Liver (tissue), 8 donors: ENCODE measurements at regions not wholly inside any gene's neighbourhood (a gene's known extent, or its start where the extent isn't known, plus 50 kb on each side); places are given as distances from the start of the nearest gene placed in this dataset.
"Not testable (repeated sequence)": the region's sequence is repeated elsewhere in the genome, so short reads cannot be mapped to it uniquely, and the experiment has no call there.

ENCODE experiments used
- DNase-seq: peaks from one replicate; pipeline ENCODE4 v3.0.0-alpha.2; 2017; ENCODE audit warnings: low spot score
- H3K27ac ChIP-seq, 2 donors: one replicate each; pipeline ENCODE4 v1.7.0; 2013; ENCODE audit warnings: inconsistent platforms in 2 of 2, low read length in 2 of 2, control low read depth in 1 of 2, low read depth in 1 of 2, mild to moderate bottlenecking in 1 of 2
- H3K27me3 ChIP-seq, 4 donors: one replicate each; pipeline versions ENCODE4 v1.6.1 to v1.7.0; 2013; ENCODE audit warnings: low read length in 3 of 4, inconsistent platforms in 1 of 4, mild to moderate bottlenecking in 1 of 4, moderate library complexity in 1 of 4; ENCODE audit not compliant: control insufficient read depth in 4 of 4, insufficient read depth in 4 of 4
- H3K36me3 ChIP-seq, 4 donors: one replicate each; pipeline versions ENCODE4 v1.6.1 to v1.7.0; 2013; ENCODE audit warnings: low read length in 3 of 4, mild to moderate bottlenecking in 3 of 4, low read depth in 1 of 4, moderate library complexity in 1 of 4; ENCODE audit not compliant: control insufficient read depth in 4 of 4, insufficient read depth in 3 of 4
- H3K4me1 ChIP-seq, 4 donors: one replicate each; pipeline versions ENCODE4 v1.6.1 to v1.7.0; 2013; ENCODE audit warnings: low read length in 3 of 4, mild to moderate bottlenecking in 3 of 4, moderate library complexity in 1 of 4; ENCODE audit not compliant: control insufficient read depth in 4 of 4, insufficient read depth in 4 of 4
- H3K4me3 ChIP-seq, 3 donors: one replicate each; pipeline versions ENCODE4 v1.6.1 to v1.7.0; 2013; ENCODE audit warnings: low read length in 3 of 3, control low read depth in 1 of 3, low read depth in 1 of 3, mild to moderate bottlenecking in 1 of 3
- H3K9ac ChIP-seq, 2 donors: one replicate each; pipeline ENCODE4 v1.7.0; 2013; ENCODE audit warnings: low read length in 2 of 2, mild to moderate bottlenecking in 2 of 2, moderate library complexity in 2 of 2, control low read depth in 1 of 2, low read depth in 1 of 2
- H3K9me3 ChIP-seq, 4 donors: one replicate each; pipeline versions ENCODE4 v1.6.1 to v1.7.0; 2013; ENCODE audit warnings: low read length in 3 of 4; ENCODE audit not compliant: control insufficient read depth in 4 of 4
- EGR1 ChIP-seq, 2 donors: IDR thresholded peaks; 2 replicates each; pipeline ENCODE4 v1.6.1; 2016 to 2018; ENCODE audit warnings: antibody characterized with exemption in 2 of 2, low read depth in 2 of 2
- FOXA1 ChIP-seq: IDR thresholded peaks from 2 replicates; pipeline ENCODE4 v1.6.1; 2016; ENCODE audit warnings: antibody characterized with exemption
- FOXA2 ChIP-seq: IDR thresholded peaks from 2 replicates; pipeline ENCODE4 v1.6.1; 2016; ENCODE audit warnings: antibody characterized with exemption
- GABPA ChIP-seq, 2 donors: IDR thresholded peaks in 1 of 2; conservative IDR thresholded peaks in 1 of 2; 2 replicates each; pipeline ENCODE4 v1.6.1; 2016; ENCODE audit warnings: antibody characterized with exemption in 2 of 2, mild to moderate bottlenecking in 1 of 2, moderate library complexity in 1 of 2
- HNF4A ChIP-seq, 2 donors: conservative IDR thresholded peaks; 2 replicates each; pipeline ENCODE4 v1.6.1; 2016; ENCODE audit warnings: antibody characterized with exemption in 2 of 2, mild to moderate bottlenecking in 2 of 2
- HNF4G ChIP-seq: IDR thresholded peaks from 2 replicates; pipeline ENCODE4 v1.6.1; 2016; ENCODE audit warnings: antibody characterized with exemption
- JUND ChIP-seq, 2 donors: IDR thresholded peaks; 2 replicates each; pipeline ENCODE4 v1.6.1; 2016; ENCODE audit warnings: antibody characterized with exemption in 2 of 2
- NR2F2 ChIP-seq: IDR thresholded peaks from 2 replicates; pipeline ENCODE4 v1.6.1; 2016; ENCODE audit warnings: antibody characterized with exemption
- RAD21 ChIP-seq, 2 donors: IDR thresholded peaks; 2 replicates each; pipeline ENCODE4 v1.6.1; 2016; ENCODE audit warnings: antibody characterized with exemption in 2 of 2, mild to moderate bottlenecking in 2 of 2
- RXRA ChIP-seq, 2 donors: IDR thresholded peaks; 2 replicates each; pipeline ENCODE4 v1.6.1; 2017 to 2018; ENCODE audit warnings: antibody characterized with exemption in 2 of 2, mild to moderate bottlenecking in 1 of 2
- SP1 ChIP-seq: IDR thresholded peaks from 2 replicates; pipeline ENCODE4 v1.6.1; 2018; ENCODE audit warnings: antibody characterized with exemption, mild to moderate bottlenecking
- TAF1 ChIP-seq: conservative IDR thresholded peaks from 2 replicates; pipeline ENCODE4 v1.6.1; 2016; ENCODE audit warnings: antibody characterized with exemption, mild to moderate bottlenecking
- YY1 ChIP-seq: IDR thresholded peaks from 2 replicates; pipeline ENCODE4 v1.6.1; 2016; ENCODE audit warnings: antibody characterized with exemption, mild to moderate bottlenecking
- WGBS: extraction: QIAGEN DNeasy Blood & Tissue Kit; methylation state at CpG from one replicate; pipeline ENCODE4 v1.1.7; 2013; 5-methylcytosine and 5-hydroxymethylcytosine counted together
- TF ChIP-seq, protein P1 (sequence below): IDR thresholded peaks from 2 replicates; pipeline ENCODE4 v1.6.1; 2016; ENCODE audit warnings: antibody characterized with exemption
- TF ChIP-seq, protein P2 (sequence below): IDR thresholded peaks from 2 replicates; pipeline ENCODE4 v1.6.1; 2016; ENCODE audit warnings: antibody characterized with exemption, mild to moderate bottlenecking
- TF ChIP-seq, protein P3 (sequence below): IDR thresholded peaks from 2 replicates; pipeline ENCODE4 v1.6.1; 2016; ENCODE audit warnings: antibody characterized with exemption
- TF ChIP-seq, protein P4 (sequence below): fragments of 150-350 bp; IDR thresholded peaks from 2 replicates; pipeline ENCODE4 v1.5.1; 2017; ENCODE audit warnings: improper control_type of control experiment, low read depth, low read length; ENCODE audit not compliant: missing input control
- TF ChIP-seq, protein P5 (sequence below): IDR thresholded peaks from 2 replicates; pipeline ENCODE4 v1.6.1; 2016; ENCODE audit warnings: antibody characterized with exemption
- donor health status: healthy.
- donor health status: healthy.
- donor health status: healthy.
- donor health status: healthy.
- donor health status: healthy.

DNA sequence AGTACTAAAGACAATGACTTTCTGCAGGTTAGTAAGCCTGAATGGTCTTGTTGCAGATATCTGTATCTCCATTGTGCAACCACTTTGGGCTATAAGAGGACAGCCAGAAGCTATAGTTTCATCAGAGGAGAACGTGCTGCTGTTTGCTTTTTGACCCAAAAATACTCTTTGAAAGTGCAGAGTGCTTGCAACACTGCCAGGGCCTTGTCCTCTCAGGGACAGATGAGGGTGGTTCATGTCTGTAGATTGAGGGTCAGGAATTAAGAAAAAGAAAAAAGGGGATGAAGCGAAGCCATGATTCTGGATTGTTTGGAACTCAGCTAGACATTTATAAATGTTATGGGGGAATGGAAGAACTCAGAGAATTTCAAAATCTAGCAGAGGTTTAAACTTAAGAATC lies 212.5 kb downstream of the SEC23IP start (continued):
- no peak for TF ChIP-seq TAF1

DNA sequence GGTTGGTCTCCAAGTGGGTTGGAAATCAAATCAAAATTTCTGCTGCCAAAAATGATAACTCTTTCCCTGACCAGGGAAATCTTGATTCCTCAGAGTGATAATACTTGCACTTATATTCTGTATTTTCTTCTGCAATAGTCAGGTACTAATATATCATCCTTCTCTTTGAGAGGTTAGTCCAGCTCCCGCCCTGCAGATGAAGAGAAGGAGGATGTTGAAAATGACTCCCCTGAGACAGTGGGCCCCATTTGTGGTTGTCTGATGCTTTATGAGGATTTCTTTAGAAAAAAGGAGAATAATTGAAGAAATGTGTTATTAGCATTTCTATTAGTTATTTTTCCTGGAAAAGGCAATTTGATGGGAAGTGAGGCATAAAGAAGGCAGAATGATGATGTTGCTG lies 213.0 kb downstream of the SEC23IP start:
- Histone ChIP-seq H3K9ac (no peak overlapping the region), H3K27me3 (peaks cover 0 to 9% (median 1%) of the 10 kb centered on the region in 4 donors), H3K9me3 (no peaks in the 10 kb centered on the region), H3K4me3 (no peak overlapping the region), H3K27ac (no peak overlapping the region), H3K36me3 (no peaks in the 10 kb centered on the region), H3K4me1 (no peaks in the 10 kb centered on the region)
- DNase-seq: no peak
- 92% methylated on average over 1 of the region's 1 CpG for WGBS
- TF ChIP-seq JUND (IDR thresholded peaks at IDR 0.05) (no peak), FOXA1 (no peak), GABPA (IDR thresholded peaks at IDR 0.05 in 1 of 2, conservative IDR thresholded peaks at IDR 0.05 in 1 of 2) (no peak), HNF4A (conservative IDR thresholded peaks at IDR 0.05) (no peak), TAF1 (no peak)

DNA sequence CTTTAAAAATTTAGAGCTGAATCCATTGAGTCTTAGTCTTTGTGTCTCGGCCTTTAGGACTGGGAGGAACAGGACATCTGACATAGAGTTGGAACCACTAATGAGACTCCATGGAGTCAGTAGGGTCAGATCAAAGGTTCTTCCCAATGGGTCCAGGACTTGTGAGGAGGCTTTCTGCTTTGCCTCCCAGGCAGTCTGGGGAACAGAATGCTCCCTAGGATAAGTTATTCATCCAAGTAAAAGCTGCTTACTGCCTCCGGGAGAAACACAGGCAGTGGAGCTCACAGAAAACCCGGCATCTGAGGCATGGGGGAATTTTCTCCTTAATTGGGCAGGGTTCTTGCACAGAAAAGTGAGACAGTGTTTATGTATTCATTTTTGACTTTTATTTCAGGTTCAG lies 216.4 kb downstream of the SEC23IP start:
- peaks cover 0 to 2% (median 0%) of the 10 kb centered on the region in 4 donors for H3K27me3 ChIP-seq
- WGBS: 75% methylated on average over 3 of the region's 3 CpGs
- H3K9ac ChIP-seq: no peak overlapping the region
- no peak for DNase-seq
- no peak for TF ChIP-seq JUND (IDR thresholded peaks at IDR 0.05)
- TF ChIP-seq TAF1: no peak
- no peak for TF ChIP-seq FOXA2
- TF ChIP-seq, protein P1, sequence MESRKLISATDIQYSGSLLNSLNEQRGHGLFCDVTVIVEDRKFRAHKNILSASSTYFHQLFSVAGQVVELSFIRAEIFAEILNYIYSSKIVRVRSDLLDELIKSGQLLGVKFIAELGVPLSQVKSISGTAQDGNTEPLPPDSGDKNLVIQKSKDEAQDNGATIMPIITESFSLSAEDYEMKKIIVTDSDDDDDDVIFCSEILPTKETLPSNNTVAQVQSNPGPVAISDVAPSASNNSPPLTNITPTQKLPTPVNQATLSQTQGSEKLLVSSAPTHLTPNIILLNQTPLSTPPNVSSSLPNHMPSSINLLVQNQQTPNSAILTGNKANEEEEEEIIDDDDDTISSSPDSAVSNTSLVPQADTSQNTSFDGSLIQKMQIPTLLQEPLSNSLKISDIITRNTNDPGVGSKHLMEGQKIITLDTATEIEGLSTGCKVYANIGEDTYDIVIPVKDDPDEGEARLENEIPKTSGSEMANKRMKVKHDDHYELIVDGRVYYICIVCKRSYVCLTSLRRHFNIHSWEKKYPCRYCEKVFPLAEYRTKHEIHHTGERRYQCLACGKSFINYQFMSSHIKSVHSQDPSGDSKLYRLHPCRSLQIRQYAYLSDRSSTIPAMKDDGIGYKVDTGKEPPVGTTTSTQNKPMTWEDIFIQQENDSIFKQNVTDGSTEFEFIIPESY: no peak
- TF ChIP-seq NR2F2: no peak
- TF ChIP-seq SP1: no peak
- TF ChIP-seq EGR1 (IDR thresholded peaks at IDR 0.05; ENCODE audit: low read depth in 2 of 2): no peak
- TF ChIP-seq YY1: no peak
- TF ChIP-seq, protein P2, sequence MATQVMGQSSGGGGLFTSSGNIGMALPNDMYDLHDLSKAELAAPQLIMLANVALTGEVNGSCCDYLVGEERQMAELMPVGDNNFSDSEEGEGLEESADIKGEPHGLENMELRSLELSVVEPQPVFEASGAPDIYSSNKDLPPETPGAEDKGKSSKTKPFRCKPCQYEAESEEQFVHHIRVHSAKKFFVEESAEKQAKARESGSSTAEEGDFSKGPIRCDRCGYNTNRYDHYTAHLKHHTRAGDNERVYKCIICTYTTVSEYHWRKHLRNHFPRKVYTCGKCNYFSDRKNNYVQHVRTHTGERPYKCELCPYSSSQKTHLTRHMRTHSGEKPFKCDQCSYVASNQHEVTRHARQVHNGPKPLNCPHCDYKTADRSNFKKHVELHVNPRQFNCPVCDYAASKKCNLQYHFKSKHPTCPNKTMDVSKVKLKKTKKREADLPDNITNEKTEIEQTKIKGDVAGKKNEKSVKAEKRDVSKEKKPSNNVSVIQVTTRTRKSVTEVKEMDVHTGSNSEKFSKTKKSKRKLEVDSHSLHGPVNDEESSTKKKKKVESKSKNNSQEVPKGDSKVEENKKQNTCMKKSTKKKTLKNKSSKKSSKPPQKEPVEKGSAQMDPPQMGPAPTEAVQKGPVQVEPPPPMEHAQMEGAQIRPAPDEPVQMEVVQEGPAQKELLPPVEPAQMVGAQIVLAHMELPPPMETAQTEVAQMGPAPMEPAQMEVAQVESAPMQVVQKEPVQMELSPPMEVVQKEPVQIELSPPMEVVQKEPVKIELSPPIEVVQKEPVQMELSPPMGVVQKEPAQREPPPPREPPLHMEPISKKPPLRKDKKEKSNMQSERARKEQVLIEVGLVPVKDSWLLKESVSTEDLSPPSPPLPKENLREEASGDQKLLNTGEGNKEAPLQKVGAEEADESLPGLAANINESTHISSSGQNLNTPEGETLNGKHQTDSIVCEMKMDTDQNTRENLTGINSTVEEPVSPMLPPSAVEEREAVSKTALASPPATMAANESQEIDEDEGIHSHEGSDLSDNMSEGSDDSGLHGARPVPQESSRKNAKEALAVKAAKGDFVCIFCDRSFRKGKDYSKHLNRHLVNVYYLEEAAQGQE: no peak
- TF ChIP-seq, protein P3, sequence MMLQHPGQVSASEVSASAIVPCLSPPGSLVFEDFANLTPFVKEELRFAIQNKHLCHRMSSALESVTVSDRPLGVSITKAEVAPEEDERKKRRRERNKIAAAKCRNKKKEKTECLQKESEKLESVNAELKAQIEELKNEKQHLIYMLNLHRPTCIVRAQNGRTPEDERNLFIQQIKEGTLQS: no peak
- TF ChIP-seq, protein P4, sequence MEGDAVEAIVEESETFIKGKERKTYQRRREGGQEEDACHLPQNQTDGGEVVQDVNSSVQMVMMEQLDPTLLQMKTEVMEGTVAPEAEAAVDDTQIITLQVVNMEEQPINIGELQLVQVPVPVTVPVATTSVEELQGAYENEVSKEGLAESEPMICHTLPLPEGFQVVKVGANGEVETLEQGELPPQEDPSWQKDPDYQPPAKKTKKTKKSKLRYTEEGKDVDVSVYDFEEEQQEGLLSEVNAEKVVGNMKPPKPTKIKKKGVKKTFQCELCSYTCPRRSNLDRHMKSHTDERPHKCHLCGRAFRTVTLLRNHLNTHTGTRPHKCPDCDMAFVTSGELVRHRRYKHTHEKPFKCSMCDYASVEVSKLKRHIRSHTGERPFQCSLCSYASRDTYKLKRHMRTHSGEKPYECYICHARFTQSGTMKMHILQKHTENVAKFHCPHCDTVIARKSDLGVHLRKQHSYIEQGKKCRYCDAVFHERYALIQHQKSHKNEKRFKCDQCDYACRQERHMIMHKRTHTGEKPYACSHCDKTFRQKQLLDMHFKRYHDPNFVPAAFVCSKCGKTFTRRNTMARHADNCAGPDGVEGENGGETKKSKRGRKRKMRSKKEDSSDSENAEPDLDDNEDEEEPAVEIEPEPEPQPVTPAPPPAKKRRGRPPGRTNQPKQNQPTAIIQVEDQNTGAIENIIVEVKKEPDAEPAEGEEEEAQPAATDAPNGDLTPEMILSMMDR: no peak
- no peak for TF ChIP-seq HNF4A (conservative IDR thresholded peaks at IDR 0.05)
- no peak for TF ChIP-seq GABPA (IDR thresholded peaks at IDR 0.05 in 1 of 2, conservative IDR thresholded peaks at IDR 0.05 in 1 of 2)
- TF ChIP-seq FOXA1: no peak
- TF ChIP-seq RAD21 (IDR thresholded peaks at IDR 0.05): no peak
- no peak for TF ChIP-seq HNF4G
- TF ChIP-seq RXRA (IDR thresholded peaks at IDR 0.05): no peak
- TF ChIP-seq, protein P5, sequence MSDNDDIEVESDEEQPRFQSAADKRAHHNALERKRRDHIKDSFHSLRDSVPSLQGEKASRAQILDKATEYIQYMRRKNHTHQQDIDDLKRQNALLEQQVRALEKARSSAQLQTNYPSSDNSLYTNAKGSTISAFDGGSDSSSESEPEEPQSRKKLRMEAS: no peak
- H3K4me3 ChIP-seq: no peak overlapping the region
- no peaks in the 10 kb centered on the region for H3K9me3 ChIP-seq
- H3K36me3 ChIP-seq: no peaks in the 10 kb centered on the region
- H3K4me1 ChIP-seq: no peaks in the 10 kb centered on the region
- H3K27ac ChIP-seq: no peak overlapping the region

DNA sequence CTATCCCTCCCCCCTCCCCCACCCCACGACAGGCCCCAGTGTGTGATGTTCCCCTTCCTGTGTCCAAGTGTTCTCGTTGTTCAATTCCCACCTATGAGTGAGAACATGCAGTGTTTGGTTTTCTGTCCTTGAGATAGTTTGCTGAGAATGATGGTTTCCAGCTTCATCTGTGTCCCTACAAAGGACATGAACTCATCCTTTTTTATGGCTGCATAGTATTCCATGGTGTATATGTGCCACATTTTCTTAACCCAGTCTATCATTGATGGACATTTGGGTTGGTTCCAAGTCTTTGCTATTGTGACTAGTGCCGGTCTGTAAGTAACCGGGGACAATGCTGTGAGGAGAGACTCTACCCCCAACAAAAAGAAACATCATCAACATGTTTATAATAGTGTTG lies 217.2 kb downstream of the SEC23IP start:
- not testable (repeated sequence) for H3K27ac ChIP-seq, H3K4me1 ChIP-seq, DNase-seq, H3K9ac ChIP-seq, H3K27me3 ChIP-seq, H3K4me3 ChIP-seq, H3K36me3 ChIP-seq, H3K9me3 ChIP-seq
- WGBS: 86% methylated on average over 4 of the region's 4 CpGs
